GM23338 (cell line): ENCODE measurements at regions not wholly inside any gene's neighbourhood (a gene's known extent, or its start where the extent isn't known, plus 50 kb on each side); places are given as distances from the start of the nearest gene placed in this dataset.

Experiments
- ATAC-seq: fragments of 200-7000 bp; cut with Tn5 transposase; 3 replicates; pipeline ENCODE4 v1.9.1; 2020
- DNase-seq: peaks from one replicate; pipeline ENCODE4 v3.0.0-alpha.2; 2015; ENCODE audit warnings: low spot score
- H2AFZ ChIP-seq: fragments of 200-600 bp; sonication (generic); 2 replicates; pipeline ENCODE4 v1.8.0; 2016; ENCODE audit warnings: antibody characterized with exemption, mild to moderate bottlenecking, moderate library complexity
- H3F3A ChIP-seq: fragments of 200-600 bp; sonication (generic); replicated peaks from 2 replicates; pipeline ENCODE4 v1.8.0; 2017; ENCODE audit warnings: antibody characterized with exemption, mixed run types, low read depth
- H3K27ac ChIP-seq: fragments of 200-600 bp; sonication (generic); 2 replicates; pipeline ENCODE4 v1.6.1; 2016; ENCODE audit warnings: low read depth
- H3K27me3 ChIP-seq: fragments of 200-600 bp; sonication (generic); 2 replicates; pipeline ENCODE4 v1.8.0; 2016; ENCODE audit warnings: mild to moderate bottlenecking, mixed run types, moderate library complexity; ENCODE audit not compliant: insufficient read depth
- H3K36me3 ChIP-seq: fragments of 200-600 bp; sonication (generic); 2 replicates; pipeline ENCODE4 v1.8.0; 2016; ENCODE audit warnings: mild to moderate bottlenecking; ENCODE audit not compliant: insufficient read depth
- H3K4me1 ChIP-seq: fragments of 200-600 bp; sonication (generic); 2 replicates; pipeline ENCODE4 v1.8.0; 2016; ENCODE audit warnings: mild to moderate bottlenecking, moderate library complexity; ENCODE audit not compliant: insufficient read depth
- H3K4me2 ChIP-seq: fragments of 200-600 bp; sonication (generic); 2 replicates; pipeline ENCODE4 v1.7.1; 2017; ENCODE audit warnings: mixed run types
- H3K4me3 ChIP-seq: fragments of 200-600 bp; sonication (generic); 2 replicates; pipeline ENCODE4 v1.6.1; 2016; ENCODE audit warnings: mixed run types
- H3K79me2 ChIP-seq: fragments of 200-600 bp; sonication (generic); replicated peaks from 2 replicates; pipeline ENCODE4 v1.8.0; 2017; ENCODE audit warnings: mild to moderate bottlenecking; ENCODE audit not compliant: insufficient read depth
- H3K9me2 ChIP-seq: fragments of 200-600 bp; sonication (generic); 2 replicates; pipeline ENCODE4 v1.8.0; 2017; ENCODE audit not compliant: insufficient read depth
- H4K20me1 ChIP-seq: fragments of 200-600 bp; sonication (generic); replicated peaks from 2 replicates; pipeline ENCODE4 v1.8.0; 2017; ENCODE audit warnings: mild to moderate bottlenecking; ENCODE audit not compliant: insufficient read depth
- H3K27ac Mint-ChIP-seq: 2 replicates; pipeline ENCODE4 v1.8.0; 2020; ENCODE audit warnings: inconsistent platforms, mild to moderate bottlenecking, moderate library complexity, mixed read lengths
- H3K27me3 Mint-ChIP-seq: 3 replicates; pipeline ENCODE4 v1.8.0; 2022; ENCODE audit warnings: low read depth, mild to moderate bottlenecking, moderate library complexity, mixed read lengths, inconsistent platforms; ENCODE audit not compliant: insufficient read depth, poor library complexity
- H3K36me3 Mint-ChIP-seq: 3 replicates; pipeline ENCODE4 v1.8.0; 2021; ENCODE audit warnings: low read depth, mild to moderate bottlenecking, inconsistent platforms, moderate library complexity, mixed read lengths
- H3K4me1 Mint-ChIP-seq: 3 replicates; pipeline ENCODE4 v1.8.0; 2020; ENCODE audit warnings: mild to moderate bottlenecking, inconsistent platforms, mixed read lengths
- H3K4me3 Mint-ChIP-seq: 3 replicates; pipeline ENCODE4 v1.8.0; 2021; ENCODE audit warnings: moderate library complexity, mild to moderate bottlenecking, inconsistent platforms, mixed read lengths
- H3K9me3 Mint-ChIP-seq: 3 replicates; pipeline ENCODE4 v1.8.0; 2020; ENCODE audit warnings: moderate library complexity, mild to moderate bottlenecking, inconsistent platforms, mixed read lengths
- CREB1 ChIP-seq: fragments of 250-450 bp; sonication (Bioruptor Pico); IDR thresholded peaks from 2 replicates; pipeline ENCODE4 v1.5.0; 2020; ENCODE audit warnings: low read depth, mild to moderate bottlenecking, moderate library complexity
- ETS1 ChIP-seq: IDR thresholded peaks from 2 replicates; pipeline ENCODE4 v1.6.1; 2016; ENCODE audit warnings: antibody characterized with exemption
- EZH2 ChIP-seq: fragments of 200-600 bp; sonication (generic); IDR thresholded peaks from one replicate; pipeline ENCODE4 v1.8.0; 2017; ENCODE audit warnings: antibody characterized with exemption, mild to moderate bottlenecking, low read depth; ENCODE audit not compliant: unreplicated experiment
- EZH2phosphoT487 ChIP-seq: fragments of 200-600 bp; sonication (generic); IDR thresholded peaks from one replicate; pipeline ENCODE4 v1.8.1; 2018; ENCODE audit warnings: antibody characterized with exemption; ENCODE audit not compliant: unreplicated experiment
- JUNB ChIP-seq: IDR thresholded peaks from one replicate; pipeline ENCODE4 v1.6.1; 2016; ENCODE audit warnings: antibody characterized with exemption; ENCODE audit not compliant: unreplicated experiment
- NANOG ChIP-seq: IDR thresholded peaks from 2 replicates; pipeline ENCODE4 v1.6.1; 2016; ENCODE audit warnings: antibody characterized with exemption, borderline replicate concordance
- POLR2AphosphoS5 ChIP-seq: IDR thresholded peaks from 2 replicates; pipeline ENCODE4 v1.6.1; 2016; ENCODE audit warnings: antibody characterized with exemption, low read depth
- ZNF114 ChIP-seq: fragments of 250-450 bp; sonication (Bioruptor Pico); IDR thresholded peaks from 2 replicates; pipeline ENCODE4 v1.5.0; 2020; ENCODE audit warnings: mild to moderate bottlenecking, moderate library complexity
- ZNF331 ChIP-seq: fragments of 250-450 bp; sonication (Bioruptor Pico); IDR thresholded peaks from 2 replicates; pipeline ENCODE4 v1.5.0; 2020; ENCODE audit warnings: low read depth, mild to moderate bottlenecking, moderate library complexity
- ZNF462 ChIP-seq: fragments of 250-450 bp; sonication (Bioruptor Pico); IDR thresholded peaks from 2 replicates; pipeline ENCODE4 v1.5.0; 2020; ENCODE audit warnings: mild to moderate bottlenecking, moderate library complexity

DNA sequence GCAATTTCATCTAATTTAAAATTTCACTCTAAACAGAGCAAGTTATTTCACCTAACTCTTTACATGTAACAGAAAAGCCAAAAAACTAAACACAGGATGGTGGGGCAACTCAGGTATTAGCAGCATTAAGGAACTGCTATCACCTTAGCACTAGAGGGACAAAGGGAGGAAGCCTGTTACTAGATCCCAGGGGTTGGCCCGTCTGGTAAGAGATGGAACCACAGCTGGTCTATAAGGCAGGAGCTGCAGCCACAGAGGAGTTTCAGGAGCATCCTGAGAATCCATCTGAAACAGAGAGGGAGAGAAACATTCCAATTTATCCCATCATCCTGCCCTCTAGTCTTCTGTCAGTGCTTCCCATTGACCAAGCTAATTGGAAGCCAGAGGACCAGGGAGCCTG is 300.3 kb downstream of the MRPS30 start:
- Histone ChIP-seq H3K9me2 (peaks cover 12% of the 10 kb centered on the region), H3K36me3 (no peaks in the 10 kb centered on the region), H3K79me2 (no peaks in the 10 kb centered on the region), H3K4me1 (peaks cover 43% of the 10 kb centered on the region), H3K4me2 (peak overlapping the region; percentile 3; the same call in 1 of the 2 replicates), H3K27me3 (no peaks in the 10 kb centered on the region), H3K4me3 (no peak overlapping the region), H3F3A (no peaks in the 10 kb centered on the region), H3K27ac (no peak overlapping the region), H2AFZ (no peak overlapping the region), H4K20me1 (no peaks in the 10 kb centered on the region)
- TF ChIP-seq JUNB (no peak), EZH2 (no peak), ZNF331 (CRISPR knock-in tag) (no peak), POLR2AphosphoS5 (no peak), ZNF114 (CRISPR knock-in tag) (no peak), CREB1 (CRISPR knock-in tag) (no peak), ZNF462 (CRISPR knock-in tag) (no peak), EZH2phosphoT487 (no peak), NANOG (no peak), ETS1 (no peak)
- DNase-seq (peak; percentile 16), ATAC-seq (peak; percentile 58)
- no peak overlapping the region; the same call in 2 of the 3 replicates for H3K4me3 Mint-ChIP-seq
- H3K36me3 Mint-ChIP-seq = peaks cover 14% of the 10 kb centered on the region
- H3K27ac Mint-ChIP-seq = no peak overlapping the region
- peaks cover 35% of the 10 kb centered on the region for H3K4me1 Mint-ChIP-seq
- H3K27me3 Mint-ChIP-seq = peaks cover 2% of the 10 kb centered on the region
- H3K9me3 Mint-ChIP-seq = peaks cover 10% of the 10 kb centered on the region; the same call in 2 of the 3 replicates
